Kidney capillary endothelial cell (primary cell): ENCODE measurements at regions not wholly inside any gene's neighbourhood (a gene's known extent, or its start where the extent isn't known, plus 50 kb on each side); places are given as distances from the start of the nearest gene placed in this dataset.

ENCODE experiments used
- DNase-seq: peaks from one replicate; pipeline ENCODE4 v3.0.0-alpha.2; 2018; ENCODE audit warnings: low spot score

DNA sequence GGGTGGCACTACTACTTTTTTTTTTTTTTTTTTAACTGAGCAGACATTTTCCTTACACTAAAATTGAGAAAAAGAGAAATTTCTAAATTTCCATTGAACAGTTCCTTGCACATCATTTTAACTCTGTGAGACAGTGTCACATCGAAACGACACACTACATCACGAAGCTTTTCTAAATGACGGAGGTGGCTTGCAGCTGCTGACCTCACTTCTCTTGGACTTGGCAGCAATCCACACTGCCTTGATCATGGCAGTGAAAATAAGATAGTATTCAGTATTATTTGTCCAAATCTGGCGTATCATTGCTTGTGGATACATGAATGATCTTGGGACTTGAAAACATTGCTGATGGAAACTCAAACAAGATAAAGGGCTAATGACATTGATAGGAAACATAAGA is 80.3 kb upstream of the CYYR1 start:
- DNase-seq = no peak

DNA sequence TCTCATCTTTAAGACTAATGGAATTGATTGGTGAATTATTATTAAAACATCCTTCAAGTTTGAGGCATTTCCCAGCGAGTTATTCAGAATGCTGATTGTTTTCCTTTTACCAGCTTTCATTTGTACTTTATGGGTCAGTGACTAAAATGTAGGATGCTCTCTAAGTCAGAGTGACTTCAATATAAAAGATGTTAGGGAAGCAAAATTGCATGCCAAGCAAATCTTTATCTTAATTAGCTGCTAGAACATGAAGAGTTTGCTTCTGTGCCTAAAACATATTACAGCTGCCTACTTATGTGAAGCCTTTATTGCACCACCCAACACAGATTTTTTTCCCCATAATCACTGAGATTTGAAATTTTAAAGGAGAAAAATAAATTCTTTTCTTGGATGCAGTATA is 79.8 kb upstream of the CYYR1 start:
- DNase-seq = no peak

DNA sequence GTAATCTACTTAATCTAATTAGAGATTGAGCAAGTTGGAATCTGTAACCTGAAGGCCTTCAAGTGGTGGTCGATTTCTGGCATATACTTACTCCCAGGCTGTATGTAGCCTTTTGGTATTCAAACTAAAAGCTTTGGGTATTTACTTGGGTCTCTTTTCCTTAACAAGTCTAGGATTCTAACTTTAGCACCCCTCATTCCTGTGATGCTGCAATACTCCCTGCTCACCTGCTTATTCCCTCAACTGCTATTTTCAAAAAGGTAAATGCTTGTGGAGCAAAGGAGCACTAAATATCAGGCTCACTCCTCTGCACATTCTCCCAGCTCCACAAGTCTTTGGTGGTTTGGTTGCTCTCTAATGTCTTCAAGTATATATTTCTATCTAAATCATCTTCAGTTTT is 68.0 kb upstream of the CYYR1 start:
- no peak for DNase-seq

DNA sequence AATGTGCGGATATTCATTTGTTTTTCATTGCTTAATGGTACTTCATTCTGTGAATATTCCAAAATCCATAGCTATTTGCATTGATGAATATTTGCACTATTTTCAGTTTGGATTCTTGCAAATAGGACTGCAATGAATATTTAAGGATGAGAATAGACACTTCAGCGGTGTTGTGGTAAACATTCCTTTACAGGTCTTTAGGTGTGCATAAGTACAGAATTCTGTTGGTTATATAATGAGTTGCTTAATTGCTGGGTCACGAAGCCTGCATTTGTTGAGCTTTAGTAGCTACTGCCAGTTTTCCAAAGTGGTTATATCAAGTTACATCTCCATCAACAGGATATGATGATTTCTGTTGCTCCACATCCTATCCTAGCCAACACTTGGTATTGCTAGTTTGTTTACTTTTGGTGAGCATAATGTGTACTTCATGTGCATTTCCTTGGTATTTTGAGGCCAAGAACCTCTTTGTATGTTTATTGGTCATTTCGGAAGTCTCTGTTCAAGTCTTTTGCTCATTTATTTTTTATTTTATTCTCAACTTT is 64.2 kb upstream of the CYYR1 start:
- no peak for DNase-seq

DNA sequence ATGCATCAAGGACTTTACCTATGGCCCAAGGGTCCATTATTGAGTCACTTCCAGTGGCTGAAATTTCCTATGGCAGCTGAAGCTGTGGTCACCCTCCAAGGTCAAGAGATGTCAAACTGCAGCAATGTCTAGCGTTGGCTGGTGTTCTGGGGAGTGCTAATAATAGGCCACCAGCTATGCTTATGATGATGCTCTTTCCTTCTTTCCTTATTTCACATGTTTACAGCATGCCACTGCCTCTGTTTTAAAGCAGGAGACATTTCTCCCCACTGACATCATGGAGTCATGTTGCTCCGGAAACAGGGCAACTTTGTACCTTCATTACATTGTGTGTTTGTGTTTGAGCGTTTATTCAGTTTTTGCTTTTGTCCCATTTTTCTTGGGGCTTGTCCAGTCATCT is 62.6 kb upstream of the CYYR1 start:
- no peak for DNase-seq

DNA sequence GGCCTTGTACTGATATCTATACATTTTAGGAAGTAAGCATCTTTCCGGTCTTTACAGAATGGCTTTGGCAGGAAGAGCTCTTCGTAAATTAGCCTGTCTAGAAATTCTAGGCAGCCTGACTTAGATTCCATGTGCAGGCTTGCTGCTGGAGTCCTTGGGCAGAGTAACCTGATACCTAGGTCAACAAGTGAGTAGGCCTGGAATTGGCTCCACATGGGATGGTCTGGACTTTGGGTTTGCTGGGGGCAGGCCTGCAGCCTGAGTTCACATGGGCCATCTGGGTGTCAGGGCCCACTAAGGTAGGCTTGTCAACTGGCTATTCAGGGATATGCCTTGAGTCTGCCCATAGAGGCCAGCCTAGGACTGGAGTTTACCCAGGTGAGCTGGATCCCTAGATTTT is 59.6 kb upstream of the CYYR1 start:
- no peak for DNase-seq

DNA sequence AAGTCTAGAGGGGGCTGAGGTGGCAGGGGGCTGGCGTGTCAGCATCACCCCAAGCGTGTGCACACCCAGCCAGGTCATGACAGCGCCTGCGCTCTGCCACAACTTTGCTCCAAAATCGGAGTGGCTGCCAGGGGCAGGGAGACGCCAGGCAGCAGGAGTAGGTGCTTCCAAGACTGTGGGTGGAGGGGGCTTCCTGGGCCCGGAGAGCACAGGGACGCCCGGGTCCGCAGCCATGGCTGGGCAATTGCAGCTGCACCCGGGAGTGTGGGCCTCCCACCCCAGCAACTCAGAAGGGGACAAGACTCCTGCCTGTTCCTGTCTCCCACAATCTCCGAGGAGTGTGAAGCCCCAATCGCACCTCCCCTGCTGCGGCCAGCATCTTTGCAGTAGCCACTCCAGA is 53.1 kb upstream of the CYYR1 start:
- no peak for DNase-seq

DNA sequence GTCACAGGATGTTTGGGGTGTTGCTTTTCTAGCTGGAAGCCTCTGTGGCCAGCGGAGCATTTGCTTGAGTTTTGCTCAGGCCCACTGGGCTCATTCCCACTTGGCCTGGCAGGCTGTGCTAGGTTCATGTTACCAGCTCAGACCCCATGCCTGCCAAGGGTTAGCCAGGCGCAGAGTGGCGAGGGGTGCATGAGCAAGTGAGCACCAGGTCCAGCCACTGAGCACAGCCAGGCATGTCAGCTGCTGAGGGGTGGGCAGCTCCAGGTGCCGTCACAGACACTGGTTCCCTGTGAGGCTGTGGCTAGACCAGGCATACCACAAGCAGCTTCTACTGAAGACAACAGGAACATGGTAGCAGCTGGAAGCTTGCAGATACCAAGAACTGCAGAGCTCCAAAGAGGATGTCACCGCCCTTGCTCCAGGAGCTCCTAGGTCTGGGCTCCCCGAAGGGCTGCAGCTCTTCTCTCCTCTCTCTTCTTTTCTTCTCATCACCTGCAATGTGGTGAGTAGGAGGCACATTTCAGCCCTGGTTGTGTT is 52.0 kb upstream of the CYYR1 start:
- DNase-seq = no peak
